ENCODE measurements at regions not wholly inside any gene's neighbourhood (a gene's known extent, or its start where the extent isn't known, plus 50 kb on each side); places are given as distances from the start of the nearest gene placed in this dataset.

GRCh38 chr2:220107380-220107791 lies 480.0 kb downstream of the SLC4A3 start:
- TF ChIP-seq POLR2AphosphoS5 (IDR thresholded peaks at IDR 0.05; ENCODE audit: low read depth, low read length), result no peak
- TF ChIP-seq POLR2A (IDR thresholded peaks at IDR 0.05; ENCODE audit: low read depth, low read length), result no peak
